B cell (primary cell): ENCODE measurements at regions not wholly inside any gene's neighbourhood (a gene's known extent, or its start where the extent isn't known, plus 50 kb on each side); places are given as distances from the start of the nearest gene placed in this dataset.

Source experiments
- ATAC-seq: fragments of 200-7000 bp; cut with Tn5 transposase; one replicate; pipeline ENCODE4 v1.10.0; 2021; ENCODE audit warnings: low read depth, mild to moderate bottlenecking, moderate number of reproducible peaks, moderate library complexity
- CTCF ChIA-PET: fragments of 350-600 bp; sonication (Branson Sonifier 250); formaldehyde crosslinking; loops from one replicate; lab custom pipeline; 2021; ENCODE audit warnings: antibody characterized with exemption, inconsistent platforms; lab: Charles Lee
- POLR2A ChIA-PET: fragments of 350-600 bp; sonication (Branson Sonifier 250); formaldehyde crosslinking; loops from one replicate; lab custom pipeline; 2021; ENCODE audit warnings: antibody characterized with exemption; lab: Charles Lee
- DNase-seq: peaks from one replicate; pipeline ENCODE4 v3.0.0; 2013
- H2AFZ ChIP-seq: 2 replicates; pipeline ENCODE4 v1.6.1; 2012; ENCODE audit warnings: mild to moderate bottlenecking, low read depth, low read length; ENCODE audit not compliant: insufficient read depth, poor library complexity, severe bottlenecking
- H3K27ac ChIP-seq, 2 donors: 1 replicate in 1 of 2; 2 replicates in 1 of 2; pipeline ENCODE4 v1.5.1; 2012 to 2013; ENCODE audit warnings: low read length in 2 of 2, mild to moderate bottlenecking in 2 of 2, moderate library complexity in 1 of 2
- H3K27me3 ChIP-seq, 4 experiments: fragments of 200-600 bp in 1 of 4; sonication (generic) in 1 of 4; replicated peaks in 1 of 4; 1 replicate in 2 of 4; 2 replicates in 2 of 4; pipeline versions ENCODE4 v1.6.1 to v1.7.0; 2013 to 2016; ENCODE audit warnings: low read length in 3 of 4, mild to moderate bottlenecking in 2 of 4, mixed read lengths in 1 of 4, moderate library complexity in 1 of 4; ENCODE audit not compliant: insufficient read depth in 4 of 4, control insufficient read depth in 3 of 4; ENCODE audit errors: control extremely low read depth in 1 of 4
- H3K36me3 ChIP-seq, 2 experiments: replicated peaks in 1 of 2; 1 replicate in 1 of 2; 2 replicates in 1 of 2; pipeline versions ENCODE4 v1.6.1 to v1.7.1; 2013; ENCODE audit warnings: low read length in 1 of 2; ENCODE audit not compliant: insufficient read depth in 2 of 2, control insufficient read depth in 1 of 2; ENCODE audit errors: control extremely low read depth in 1 of 2, extremely low read depth in 1 of 2
- H3K4me1 ChIP-seq, 2 donors: fragments of 200-600 bp in 1 of 2; sonication (generic) in 1 of 2; 1 replicate in 1 of 2; 2 replicates in 1 of 2; pipeline versions ENCODE4 v1.5.1 to v1.6.1; 2013 to 2017; ENCODE audit warnings: low read length in 2 of 2; ENCODE audit not compliant: control insufficient read depth in 2 of 2, insufficient read depth in 2 of 2
- H3K4me2 ChIP-seq: replicated peaks from 2 replicates; pipeline ENCODE3; 2012; ENCODE audit warnings: mild to moderate bottlenecking, low read depth, low read length; ENCODE audit not compliant: poor library complexity, severe bottlenecking
- H3K4me3 ChIP-seq, 5 experiments: fragments of 200-600 bp in 1 of 5; sonication (generic) in 1 of 5; 1 replicate in 3 of 5; 2 replicates in 2 of 5; pipeline versions ENCODE4 v1.5.1 to v1.7.0; 2011 to 2016; ENCODE audit warnings: low read length in 4 of 5, mild to moderate bottlenecking in 4 of 5, low read depth in 2 of 5, control low read depth in 1 of 5, moderate library complexity in 1 of 5; ENCODE audit not compliant: insufficient read depth in 1 of 5; ENCODE audit errors: control extremely low read depth in 1 of 5, extremely low read depth in 1 of 5
- H3K79me2 ChIP-seq: fragments of 200-600 bp; sonication (generic); one replicate; pipeline ENCODE4 v1.6.0; 2016; ENCODE audit warnings: low read length; ENCODE audit not compliant: control insufficient read depth, insufficient read depth
- H3K9ac ChIP-seq: fragments of 200-600 bp; sonication (generic); 2 replicates; pipeline ENCODE4 v1.6.1; 2017; ENCODE audit warnings: mild to moderate bottlenecking, low read length, moderate library complexity
- H3K9me3 ChIP-seq, 3 donors: one replicate each; pipeline versions ENCODE4 v1.6.1 to v1.7.1; 2013; ENCODE audit warnings: low read length in 2 of 3; ENCODE audit not compliant: control insufficient read depth in 2 of 3, insufficient read depth in 1 of 3; ENCODE audit errors: control extremely low read depth in 1 of 3
- H4K20me1 ChIP-seq: 2 replicates; pipeline ENCODE4 v1.6.0; 2012; ENCODE audit warnings: mild to moderate bottlenecking, low read length; ENCODE audit not compliant: insufficient read depth, control insufficient read depth, poor library complexity, severe bottlenecking
- H3K27ac Mint-ChIP-seq: one replicate; pipeline ENCODE4 v1.8.0; 2021; ENCODE audit warnings: mixed read lengths
- H3K27me3 Mint-ChIP-seq: one replicate; pipeline ENCODE4 v1.8.0; 2021; ENCODE audit warnings: mixed read lengths
- H3K4me1 Mint-ChIP-seq: one replicate; pipeline ENCODE4 v1.8.0; 2021; ENCODE audit warnings: mixed read lengths
- H3K4me3 Mint-ChIP-seq: one replicate; pipeline ENCODE4 v1.8.0; 2021; ENCODE audit warnings: mixed read lengths
- H3K9me3 Mint-ChIP-seq: one replicate; pipeline ENCODE4 v1.8.0; 2022; ENCODE audit warnings: mixed read lengths; ENCODE audit not compliant: insufficient read depth
- CTCF ChIP-seq: fragments of 200-600 bp; IDR thresholded peaks from one replicate; pipeline ENCODE4 v1.8.0; 2022; ENCODE audit warnings: antibody characterized with exemption, mild to moderate bottlenecking
- EZH2 ChIP-seq: IDR thresholded peaks from 2 replicates; pipeline ENCODE4 v1.6.1; 2012; ENCODE audit warnings: borderline replicate concordance, low read depth, mild to moderate bottlenecking, moderate library complexity, low read length; ENCODE audit not compliant: insufficient read depth, poor library complexity, severe bottlenecking
- WGBS: methylation state at CpG from one replicate; pipeline ENCODE4 v1.1.5; 2013; ENCODE audit warnings: missing lambda C conversion rate; ENCODE audit not compliant: insufficient coverage; 5-methylcytosine and 5-hydroxymethylcytosine counted together
- intact Hi-C: fragments of 100-400 bp; cut with micrococcal nuclease; formaldehyde crosslinking; loops from one replicate; pipeline ENCODE4 v1.10.0; 2022

GRCh38 chr5:101966476-101966875 is 329.6 kb downstream of the SLCO4C1 start:
- ATAC-seq: no peak
- POLR2A ChIA-PET: no interaction called here

GRCh38 chr5:101955891-101956290 is 340.2 kb downstream of the SLCO4C1 start:
- ChIA-PET CTCF (no interaction called here), POLR2A (no interaction called here)
- H3K27ac ChIP-seq: no peak overlapping the region
- no peak overlapping the region for H3K27ac Mint-ChIP-seq
- H3K4me1 ChIP-seq: no peaks in the 10 kb centered on the region
- H3K4me2 ChIP-seq: no peak overlapping the region
- H2AFZ ChIP-seq: no peak overlapping the region
- WGBS: 67% methylated on average over 1 of the region's 1 CpG
- H3K27me3 Mint-ChIP-seq: no peaks in the 10 kb centered on the region
- no peaks in the 10 kb centered on the region for H3K79me2 ChIP-seq
- H3K9me3 Mint-ChIP-seq: no peaks in the 10 kb centered on the region
- intact Hi-C loops: no loop called here
- no peaks in the 10 kb centered on the region for H3K4me1 Mint-ChIP-seq
- no peak overlapping the region for H3K4me3 Mint-ChIP-seq
- no peaks in the 10 kb centered on the region for H4K20me1 ChIP-seq
- H3K27me3 ChIP-seq: no peaks in the 10 kb centered on the region
- no peak overlapping the region for H3K9ac ChIP-seq
- no peaks in the 10 kb centered on the region for H3K36me3 ChIP-seq
- no peak for ATAC-seq
- TF ChIP-seq CTCF (no peak), EZH2 (no peak)
- no peak overlapping the region for H3K4me3 ChIP-seq
- peaks cover 0 to 1% (median 0%) of the 10 kb centered on the region in 3 donors for H3K9me3 ChIP-seq
- no peak for DNase-seq

More at GRCh38 chr5:101966476-101966875, 329.6 kb downstream of the SLCO4C1 start:
- intact Hi-C loops: no loop called here
- Histone ChIP-seq H3K9me3 (no peaks in the 10 kb centered on the region), H3K4me1 (no peaks in the 10 kb centered on the region), H3K4me3 (no peak overlapping the region), H3K27ac (no peak overlapping the region), H3K4me2 (no peak overlapping the region), H3K9ac (no peak overlapping the region), H3K36me3 (no peaks in the 10 kb centered on the region), H3K79me2 (no peaks in the 10 kb centered on the region), H3K27me3 (no peaks in the 10 kb centered on the region), H2AFZ (no peak overlapping the region), H4K20me1 (no peaks in the 10 kb centered on the region)
- WGBS: no CpG with 5 or more reads among the region's 2 CpGs
- no peak for TF ChIP-seq CTCF
- TF ChIP-seq EZH2: no peak
- CTCF ChIA-PET: no interaction called here
- no peak overlapping the region for H3K4me3 Mint-ChIP-seq
- no peaks in the 10 kb centered on the region for H3K4me1 Mint-ChIP-seq
- no peak overlapping the region for H3K27ac Mint-ChIP-seq
- no peak for DNase-seq
- H3K27me3 Mint-ChIP-seq: no peaks in the 10 kb centered on the region
- H3K9me3 Mint-ChIP-seq: no peaks in the 10 kb centered on the region
